ENCODE measurements at regions not wholly inside any gene's neighbourhood (a gene's known extent, or its start where the extent isn't known, plus 50 kb on each side); places are given as distances from the start of the nearest gene placed in this dataset.

DNA sequence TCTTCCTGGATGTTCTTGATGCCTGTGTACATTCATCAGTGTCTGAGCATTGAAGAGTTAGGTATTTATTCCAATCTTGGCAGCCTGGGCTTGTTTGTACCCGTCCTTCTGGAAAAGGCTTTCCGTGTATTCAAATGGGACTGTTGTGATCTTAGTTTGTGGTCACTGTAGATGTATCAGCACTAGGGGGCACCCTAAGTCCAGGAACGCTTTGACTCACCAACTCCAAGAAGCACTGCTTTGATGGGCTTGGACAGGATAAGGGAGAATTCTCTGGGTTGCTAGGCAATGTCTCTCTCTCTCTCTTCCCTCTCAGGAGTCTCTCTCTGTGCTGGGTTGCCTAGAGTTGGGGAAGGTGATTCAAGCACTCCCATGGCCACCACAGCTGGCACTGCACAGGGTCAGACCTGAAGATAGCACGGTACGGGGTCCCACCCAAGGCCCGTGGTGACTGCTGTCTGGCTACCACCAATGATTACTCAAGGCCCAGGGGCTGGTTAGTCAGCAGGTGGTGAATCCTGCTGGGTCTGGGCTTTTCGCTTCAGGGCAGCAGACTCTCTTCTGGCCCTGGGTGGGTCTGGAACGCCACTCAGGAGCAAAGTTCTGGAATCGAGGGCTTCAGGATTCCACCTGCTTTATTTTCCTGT, 211.1 kb upstream of the RGS6 start:
- Histone ChIP-seq H3K4me3 (no peak overlapping the region), H3K27ac (no peak overlapping the region), H3K4me1 (no peaks in the 10 kb centered on the region), H3K9me3 (no peaks in the 10 kb centered on the region), H3K36me3 (peaks cover 0 to 12% (median 8%) of the 10 kb centered on the region in 3 donors), H3K27me3 (no peaks in the 10 kb centered on the region)
- intact Hi-C loops (cut with DNase I): no loop called here
- TF ChIP-seq, protein P1, sequence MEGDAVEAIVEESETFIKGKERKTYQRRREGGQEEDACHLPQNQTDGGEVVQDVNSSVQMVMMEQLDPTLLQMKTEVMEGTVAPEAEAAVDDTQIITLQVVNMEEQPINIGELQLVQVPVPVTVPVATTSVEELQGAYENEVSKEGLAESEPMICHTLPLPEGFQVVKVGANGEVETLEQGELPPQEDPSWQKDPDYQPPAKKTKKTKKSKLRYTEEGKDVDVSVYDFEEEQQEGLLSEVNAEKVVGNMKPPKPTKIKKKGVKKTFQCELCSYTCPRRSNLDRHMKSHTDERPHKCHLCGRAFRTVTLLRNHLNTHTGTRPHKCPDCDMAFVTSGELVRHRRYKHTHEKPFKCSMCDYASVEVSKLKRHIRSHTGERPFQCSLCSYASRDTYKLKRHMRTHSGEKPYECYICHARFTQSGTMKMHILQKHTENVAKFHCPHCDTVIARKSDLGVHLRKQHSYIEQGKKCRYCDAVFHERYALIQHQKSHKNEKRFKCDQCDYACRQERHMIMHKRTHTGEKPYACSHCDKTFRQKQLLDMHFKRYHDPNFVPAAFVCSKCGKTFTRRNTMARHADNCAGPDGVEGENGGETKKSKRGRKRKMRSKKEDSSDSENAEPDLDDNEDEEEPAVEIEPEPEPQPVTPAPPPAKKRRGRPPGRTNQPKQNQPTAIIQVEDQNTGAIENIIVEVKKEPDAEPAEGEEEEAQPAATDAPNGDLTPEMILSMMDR (IDR thresholded peaks at IDR 0.05): peak in 1 of 4 donors; percentile 25
- DNase-seq (peak in 1 of 6 donors; percentile 18), ATAC-seq (peak in 3 of 4 donors; percentile 67 to 85 (median 76)), FAIRE-seq (no peak)
- WGBS, 2 donors: 91 to 92% methylated on average over 9 of the region's 9 CpGs

DNA sequence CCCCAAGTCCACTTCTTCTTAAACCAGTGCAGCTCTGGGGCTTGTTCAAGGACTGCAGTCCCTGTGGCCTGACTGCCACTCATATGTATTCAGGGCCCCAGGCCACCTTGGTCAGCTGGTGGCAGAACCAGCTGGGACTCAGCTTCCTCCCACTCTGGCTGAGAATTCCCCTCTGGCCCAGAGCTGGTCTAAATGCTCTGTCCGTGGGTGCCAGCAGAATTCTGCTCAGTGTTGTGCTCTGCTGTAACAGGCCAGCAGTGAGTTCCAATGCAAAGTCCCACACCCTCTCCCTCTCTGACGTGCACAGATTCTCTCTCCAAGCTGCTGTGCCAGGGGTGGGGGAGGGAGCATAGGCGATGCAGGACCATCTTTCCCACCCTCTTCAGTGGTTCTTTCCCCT, 210.4 kb upstream of the RGS6 start:
- no peak overlapping the region for H3K4me3 ChIP-seq
- no peak overlapping the region for H3K27ac ChIP-seq
- intact Hi-C loops (cut with DNase I): no loop called here
- H3K36me3 ChIP-seq: peaks cover 0 to 12% (median 8%) of the 10 kb centered on the region in 3 donors
- TF ChIP-seq, protein P1 (IDR thresholded peaks at IDR 0.05): no peak
- ATAC-seq: peak in 1 of 4 donors; percentile 24
- DNase-seq: no peak
- H3K9me3 ChIP-seq: no peaks in the 10 kb centered on the region
- WGBS, 2 donors: 73 to 80% methylated on average over 3 of the region's 3 CpGs
- no peak for FAIRE-seq
- no peaks in the 10 kb centered on the region for H3K4me1 ChIP-seq
- H3K27me3 ChIP-seq: no peaks in the 10 kb centered on the region

DNA sequence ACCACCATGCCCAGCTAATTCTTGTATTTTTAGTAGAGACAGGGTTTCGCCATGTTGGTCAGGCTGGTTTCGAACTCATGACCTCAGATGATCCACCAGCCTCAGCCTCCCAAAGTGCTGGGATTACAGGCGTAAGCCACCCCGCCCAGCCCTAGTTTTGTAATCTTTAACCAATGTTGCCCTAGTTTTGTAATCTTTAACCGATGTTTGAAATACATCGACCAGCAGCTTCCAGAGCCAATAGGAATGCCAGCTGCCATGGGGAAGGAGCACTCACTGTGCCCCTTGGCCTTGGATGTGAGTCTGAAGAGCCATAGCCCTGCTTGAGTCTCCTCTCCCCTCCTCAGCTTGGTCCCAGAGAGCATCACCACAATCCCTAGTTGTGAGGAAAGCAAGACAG, 209.3 kb upstream of the RGS6 start:
- DNase-seq: no peak
- H3K4me1 ChIP-seq: no peaks in the 10 kb centered on the region
- H3K27me3 ChIP-seq: no peaks in the 10 kb centered on the region
- FAIRE-seq: no peak
- H3K36me3 ChIP-seq: peaks cover 0 to 12% (median 8%) of the 10 kb centered on the region in 3 donors
- TF ChIP-seq, protein P1 (IDR thresholded peaks at IDR 0.05): no peak
- H3K4me3 ChIP-seq: no peak overlapping the region
- no peaks in the 10 kb centered on the region for H3K9me3 ChIP-seq
- no peak overlapping the region for H3K27ac ChIP-seq
- WGBS, 2 donors: 66% methylated on average over 6 of the region's 6 CpGs
- intact Hi-C loops (cut with DNase I): no loop called here
- no peak for ATAC-seq

DNA sequence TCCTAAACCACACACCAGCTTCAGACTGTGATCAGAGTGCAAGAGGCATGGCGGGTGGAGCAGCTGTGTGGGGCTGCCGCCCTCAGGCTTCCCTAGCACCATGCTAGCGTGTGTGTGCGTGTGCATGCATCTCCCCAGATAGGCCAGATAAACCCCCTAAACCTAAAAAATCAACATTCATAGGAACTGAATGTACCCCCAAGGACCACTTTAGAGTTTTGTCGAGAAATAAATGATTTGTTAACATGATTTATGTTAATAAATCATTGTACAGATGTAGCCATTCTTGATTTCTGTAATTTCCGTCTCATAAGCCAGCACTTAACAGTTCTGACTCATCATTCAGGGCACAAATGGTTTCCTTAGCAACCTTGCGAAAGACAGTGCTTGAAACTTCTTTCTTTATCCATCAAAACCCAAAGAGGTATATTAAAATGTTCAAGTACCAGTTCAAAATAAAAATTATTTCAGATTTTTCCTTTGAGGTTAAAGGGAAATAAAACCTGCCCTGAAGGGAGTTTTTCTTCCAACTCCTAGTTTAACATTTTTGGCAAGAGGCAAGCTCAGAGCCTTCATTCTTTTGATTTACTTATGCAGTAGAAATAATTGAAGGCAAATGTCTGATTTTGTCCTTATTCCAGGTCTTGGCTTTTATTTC, 206.2 kb upstream of the RGS6 start:
- Histone ChIP-seq H3K4me1 (no peaks in the 10 kb centered on the region), H3K4me3 (no peak overlapping the region), H3K36me3 (peaks cover 0 to 24% (median 17%) of the 10 kb centered on the region in 3 donors), H3K27ac (no peak overlapping the region), H3K9me3 (no peaks in the 10 kb centered on the region), H3K27me3 (no peaks in the 10 kb centered on the region)
- intact Hi-C loops (cut with DNase I): no loop called here
- TF ChIP-seq, protein P1 (IDR thresholded peaks at IDR 0.05): no peak
- 87 to 89% methylated on average over 7 of the region's 7 CpGs for WGBS, 2 donors
- DNase-seq: no peak
- no peak for FAIRE-seq
- peak in 1 of 4 donors; percentile 50 for ATAC-seq

DNA sequence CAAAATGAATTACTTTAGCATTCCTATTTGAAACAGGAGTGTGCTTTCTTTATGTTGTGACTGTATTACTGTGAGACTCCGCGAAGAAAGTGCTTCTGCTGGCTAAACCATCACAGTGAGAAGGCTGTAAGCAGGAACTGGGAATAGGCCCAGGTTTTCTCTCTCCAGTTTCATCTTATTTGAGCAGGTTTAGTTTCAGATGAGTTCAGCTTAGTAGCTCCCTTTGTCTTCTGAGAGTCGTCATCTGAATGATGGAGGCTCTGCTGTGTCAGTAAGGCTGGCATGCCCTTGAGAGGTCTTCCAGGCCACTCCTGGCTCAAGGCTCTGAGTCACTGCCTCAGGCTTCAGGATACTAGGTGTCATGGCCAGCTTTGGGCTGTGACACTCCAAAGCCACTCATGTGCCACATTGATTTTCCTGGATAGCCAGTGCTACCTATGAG, 205.6 kb upstream of the RGS6 start:
- H3K27ac ChIP-seq: no peak overlapping the region
- no peaks in the 10 kb centered on the region for H3K4me1 ChIP-seq
- DNase-seq (no peak), FAIRE-seq (no peak), ATAC-seq (no peak)
- 92 to 93% methylated on average over 3 of the region's 3 CpGs for WGBS, 2 donors
- peaks cover 0 to 24% (median 17%) of the 10 kb centered on the region in 3 donors for H3K36me3 ChIP-seq
- no peaks in the 10 kb centered on the region for H3K9me3 ChIP-seq
- intact Hi-C loops (cut with DNase I): no loop called here
- no peak overlapping the region for H3K4me3 ChIP-seq
- no peaks in the 10 kb centered on the region for H3K27me3 ChIP-seq
- TF ChIP-seq, protein P1 (IDR thresholded peaks at IDR 0.05): no peak
